GM19351 (cell line): ENCODE measurements at regions not wholly inside any gene's neighbourhood (a gene's known extent, or its start where the extent isn't known, plus 50 kb on each side); places are given as distances from the start of the nearest gene placed in this dataset.
A peak's percentile ranks its signal among the peaks of the same experiment; 100 is the strongest.
"Not testable (repeated sequence)": the region's sequence is repeated elsewhere in the genome, so short reads cannot be mapped to it uniquely, and the experiment has no call there.

Source experiments
- ATAC-seq: cut with Tn5 transposase; IDR thresholded peaks from one replicate; pipeline ENCODE4 v1.9.1; 2021; ENCODE audit warnings: mild to moderate bottlenecking, moderate library complexity; ENCODE audit not compliant: unreplicated experiment

GRCh38 chr10:36880898-36881297 is 244.5 kb upstream of the ANKRD30A start:
- peak; percentile 56 for ATAC-seq

- peak; percentile 73 for ATAC-seq
Observed at GRCh38 chr10:36872702-36873393, 252.6 kb upstream of the ANKRD30A start.

GRCh38 chr10:36840788-36841187 is 284.6 kb upstream of the ANKRD30A start:
- no peak for ATAC-seq

- ATAC-seq, result no peak
Observed at GRCh38 chr10:36837416-36837815, 288.0 kb upstream of the ANKRD30A start.

GRCh38 chr10:36819781-36820180 is 305.6 kb upstream of the ANKRD30A start:
- ATAC-seq, result no peak

- no peak for ATAC-seq
Observed at GRCh38 chr10:36817898-36818297, 307.5 kb upstream of the ANKRD30A start.

- ATAC-seq, result no peak
Observed at GRCh38 chr10:36808625-36809362, 316.6 kb upstream of the ANKRD30A start.

GRCh38 chr10:36803229-36803628 is 322.2 kb upstream of the ANKRD30A start:
- ATAC-seq, result no peak

- no peak for ATAC-seq
Observed at GRCh38 chr10:36802490-36803153, 322.8 kb upstream of the ANKRD30A start.

- ATAC-seq, result no peak
Observed at GRCh38 chr10:36801660-36802059, 323.7 kb upstream of the ANKRD30A start.

- ATAC-seq, result no peak
Observed at GRCh38 chr10:36794981-36795380, 330.4 kb upstream of the ANKRD30A start.

GRCh38 chr10:36789974-36790373 is 335.4 kb upstream of the ANKRD30A start:
- ATAC-seq, result no peak

- ATAC-seq, result no peak
Observed at GRCh38 chr10:36788152-36788551, 337.2 kb upstream of the ANKRD30A start.

- ATAC-seq, result no peak
Observed at GRCh38 chr10:36783400-36783799, 342.0 kb upstream of the ANKRD30A start.

GRCh38 chr10:36781570-36781969 is 343.8 kb upstream of the ANKRD30A start:
- no peak for ATAC-seq

GRCh38 chr10:36780158-36780557 is 345.2 kb upstream of the ANKRD30A start:
- no peak for ATAC-seq

GRCh38 chr10:36779238-36779846 is 346.1 kb upstream of the ANKRD30A start:
- no peak for ATAC-seq

- ATAC-seq, result no peak
Observed at GRCh38 chr10:36778651-36779050, 346.7 kb upstream of the ANKRD30A start.

- no peak for ATAC-seq
Observed at GRCh38 chr10:36773652-36774051, 351.7 kb upstream of the ANKRD30A start.

- ATAC-seq, result no peak
Observed at GRCh38 chr10:36771725-36772124, 353.7 kb upstream of the ANKRD30A start.

GRCh38 chr10:36769741-36770140 is 355.7 kb upstream of the ANKRD30A start:
- not testable (repeated sequence) for ATAC-seq
